Activated T-helper 9 cell treated with anti-CD3 and anti-CD28 coated beads, Interleukin-2, amount 50 U/mL, for 16 hours (primary cell): ENCODE measurements at regions not wholly inside any gene's neighbourhood (a gene's known extent, or its start where the extent isn't known, plus 50 kb on each side); places are given as distances from the start of the nearest gene placed in this dataset.

Experiments used
- DNase-seq: peaks from one replicate; pipeline ENCODE4 v3.0.0-alpha.2; 2020; ENCODE audit warnings: low read depth

DNA sequence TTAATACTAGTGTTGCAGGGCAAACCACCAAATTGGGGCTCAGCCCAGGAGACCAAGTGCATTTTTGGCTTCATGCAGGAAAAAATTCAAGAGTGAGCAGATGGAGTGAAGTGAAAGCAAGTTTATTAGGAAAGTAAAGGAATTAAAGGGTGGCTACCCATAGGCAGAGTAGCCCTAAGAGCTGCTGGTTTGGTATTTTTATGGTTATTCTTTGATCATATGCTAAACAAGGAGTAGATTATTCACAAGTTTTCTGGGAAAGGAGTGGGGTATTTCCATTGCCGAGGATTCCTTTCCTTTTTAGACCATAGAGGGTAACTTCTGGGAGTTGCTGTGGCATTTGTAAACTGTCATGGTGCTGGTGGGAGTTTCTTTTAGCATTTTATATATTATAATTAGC, 459.0 kb downstream of the KLF5 start:
- DNase-seq: no peak

DNA sequence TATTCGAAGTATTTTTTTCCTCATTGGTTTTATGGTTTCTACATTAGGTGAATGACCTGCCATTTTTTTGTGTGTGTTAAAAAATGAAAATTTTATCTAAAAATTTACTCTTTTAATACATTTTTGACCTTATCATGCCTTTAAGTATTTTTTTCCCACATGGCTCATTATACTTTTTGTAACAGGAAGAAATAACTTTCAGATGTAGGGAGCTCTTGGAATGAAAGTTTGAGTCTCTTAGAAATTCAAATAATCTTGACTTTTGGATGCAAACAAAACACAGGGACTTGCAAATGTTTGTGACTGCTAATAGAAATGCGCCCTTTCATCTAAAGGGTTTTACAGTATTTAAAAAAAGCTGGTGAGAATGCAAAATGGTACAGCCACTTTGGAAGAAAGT, 457.9 kb downstream of the KLF5 start:
- DNase-seq: no peak

DNA sequence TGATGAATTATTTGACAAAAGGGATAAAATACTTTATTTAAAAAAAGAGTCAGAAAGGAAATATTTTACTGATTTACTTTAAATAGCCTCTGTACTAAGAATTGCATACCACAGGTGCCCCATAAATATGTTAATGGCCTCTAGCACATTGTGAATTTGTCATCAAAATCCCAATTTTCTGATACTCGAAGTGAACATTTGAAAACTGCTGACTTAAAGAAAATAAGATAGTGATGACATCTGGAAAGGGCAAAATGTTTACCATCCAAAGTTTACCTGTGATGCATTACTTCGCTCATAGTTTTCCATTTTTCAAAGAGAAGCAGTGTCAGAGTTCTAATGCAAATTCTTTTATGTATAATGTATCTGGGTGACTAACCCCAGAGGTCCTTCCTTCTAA, 455.4 kb downstream of the KLF5 start:
- no peak for DNase-seq

DNA sequence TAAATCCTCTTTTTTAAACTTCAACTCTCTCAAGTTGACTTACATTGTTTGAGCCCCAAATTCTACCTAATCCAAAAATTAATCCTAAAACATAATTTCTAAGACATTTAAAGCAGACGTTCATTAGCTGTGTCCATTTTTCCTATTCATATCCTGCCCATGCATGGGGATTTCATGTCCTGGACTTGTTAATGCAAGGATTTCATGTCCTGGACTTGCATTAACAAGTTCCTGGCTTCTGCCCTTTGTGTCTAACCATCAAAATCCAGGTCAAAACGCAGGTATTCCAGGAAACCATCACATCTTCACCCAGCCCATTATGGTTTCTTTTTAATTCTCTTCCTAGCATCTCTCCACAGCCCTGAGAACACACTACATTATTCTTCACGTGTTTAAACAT, 454.9 kb downstream of the KLF5 start:
- DNase-seq: no peak

DNA sequence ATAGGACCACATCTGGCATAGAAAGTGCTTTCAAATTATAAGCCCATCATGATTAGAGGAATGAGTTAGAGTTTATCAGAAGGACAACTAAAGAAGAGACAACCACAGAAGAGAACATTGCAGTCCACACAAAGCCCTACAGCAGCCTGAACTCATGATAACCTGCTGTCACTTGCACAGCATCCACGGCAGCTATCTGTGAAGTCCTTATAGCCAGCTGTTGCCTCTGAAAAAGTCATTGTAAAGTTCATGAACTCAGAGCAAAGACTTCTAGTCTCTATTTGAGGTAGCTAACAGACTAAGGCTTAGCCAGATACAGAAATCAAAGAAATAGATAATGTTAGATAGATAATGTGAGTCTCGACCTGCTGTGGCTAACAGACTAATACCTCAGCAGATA, 450.0 kb downstream of the KLF5 start:
- DNase-seq: no peak

DNA sequence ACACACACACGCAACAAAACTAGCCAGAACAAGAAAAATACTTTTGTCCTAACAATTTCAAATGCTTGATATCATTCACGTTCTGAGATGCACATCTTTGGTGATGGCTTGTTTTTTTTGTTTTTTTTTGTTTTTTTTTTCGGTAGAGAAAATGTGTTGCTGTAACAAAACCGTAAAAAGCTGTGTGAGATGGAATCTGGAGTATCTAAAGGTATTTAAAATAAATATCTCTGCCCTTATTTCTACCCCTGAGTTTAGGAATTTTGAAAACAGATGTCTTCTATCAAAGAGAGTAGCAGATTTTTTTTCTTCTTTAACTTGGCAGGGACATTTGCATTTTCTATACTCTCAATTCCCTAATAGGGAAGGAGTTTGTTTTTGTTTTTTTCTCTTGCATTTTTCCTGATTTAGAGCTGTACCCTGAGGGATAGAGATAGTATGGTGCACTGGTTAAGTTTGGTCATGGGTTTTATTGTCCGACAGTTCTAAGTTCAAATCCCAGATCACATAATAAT, 446.6 kb downstream of the KLF5 start:
- DNase-seq: no peak

DNA sequence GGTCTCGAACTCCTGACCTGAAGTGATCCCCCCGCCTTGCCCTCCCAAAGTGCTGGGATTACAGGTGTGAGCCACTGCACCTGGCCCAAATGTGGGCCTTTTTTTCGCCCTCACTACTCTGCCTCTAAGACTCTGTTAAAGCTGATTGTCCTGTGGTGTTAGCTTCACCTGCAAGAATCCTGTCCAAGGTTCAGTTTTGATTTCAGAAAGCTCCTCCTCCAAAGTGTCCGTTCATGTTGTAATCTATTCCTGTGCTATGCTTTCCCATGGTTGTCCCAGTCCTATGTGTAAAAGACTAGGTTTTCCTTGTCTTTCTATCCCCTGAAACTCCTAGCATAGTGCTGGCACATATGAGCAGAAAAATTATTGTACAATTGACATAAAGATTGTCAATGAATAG, 440.9 kb downstream of the KLF5 start:
- DNase-seq: no peak

DNA sequence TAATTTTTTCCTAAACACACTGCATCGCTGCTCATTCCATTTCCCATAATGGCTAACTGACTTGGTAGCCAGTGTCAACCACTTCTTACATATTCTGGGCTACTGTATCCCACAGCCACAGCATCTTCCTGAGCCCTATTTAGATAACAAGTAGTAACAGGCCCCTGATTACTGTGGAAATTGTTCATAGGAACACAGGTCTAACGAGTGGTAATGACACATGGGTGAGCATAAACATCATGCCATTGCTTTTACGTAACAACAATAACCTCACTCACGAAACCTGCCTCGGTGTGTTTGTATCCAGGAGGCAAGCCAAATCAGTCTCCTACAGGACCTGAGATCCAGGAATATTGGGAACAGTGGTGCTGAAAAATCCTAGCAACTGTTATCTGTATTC, 438.6 kb downstream of the KLF5 start:
- DNase-seq: no peak

DNA sequence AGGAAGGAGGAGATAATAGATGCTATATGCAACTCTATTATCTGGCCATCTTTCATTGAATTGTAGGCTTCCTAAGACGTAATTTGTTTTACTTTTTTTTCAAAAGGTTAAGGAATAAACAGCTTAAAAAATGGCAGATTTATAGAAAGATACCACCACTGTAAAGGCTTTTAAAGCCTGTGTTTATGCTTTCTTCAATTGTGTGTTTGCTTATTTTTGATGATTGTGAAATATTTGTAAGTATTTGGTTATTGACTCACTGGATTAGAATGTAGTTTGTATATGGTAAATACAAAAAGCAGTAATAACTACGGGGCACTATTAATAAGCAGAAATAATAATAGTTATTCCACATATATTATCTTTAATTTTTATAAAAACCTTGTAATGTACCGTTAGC, 437.9 kb downstream of the KLF5 start:
- no peak for DNase-seq

DNA sequence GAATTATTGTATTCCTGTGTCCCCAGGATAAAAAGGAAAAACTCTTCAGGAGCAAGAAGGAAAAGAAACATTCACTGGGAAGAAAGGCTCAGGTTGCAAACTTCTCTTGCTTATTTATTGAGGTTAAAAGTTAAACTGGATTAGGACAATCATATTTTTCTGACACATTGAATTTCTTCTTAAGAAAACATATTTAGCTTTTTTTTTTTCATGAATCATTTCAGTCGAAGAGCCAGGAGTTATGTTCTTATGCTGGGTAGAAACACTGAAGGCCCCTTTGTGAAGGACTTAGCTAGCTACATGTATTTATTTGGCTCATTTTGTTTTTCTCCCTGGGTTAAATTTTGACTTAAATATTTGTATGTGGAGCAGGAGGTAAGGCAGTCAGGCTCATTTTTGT, 434.0 kb downstream of the KLF5 start:
- no peak for DNase-seq

DNA sequence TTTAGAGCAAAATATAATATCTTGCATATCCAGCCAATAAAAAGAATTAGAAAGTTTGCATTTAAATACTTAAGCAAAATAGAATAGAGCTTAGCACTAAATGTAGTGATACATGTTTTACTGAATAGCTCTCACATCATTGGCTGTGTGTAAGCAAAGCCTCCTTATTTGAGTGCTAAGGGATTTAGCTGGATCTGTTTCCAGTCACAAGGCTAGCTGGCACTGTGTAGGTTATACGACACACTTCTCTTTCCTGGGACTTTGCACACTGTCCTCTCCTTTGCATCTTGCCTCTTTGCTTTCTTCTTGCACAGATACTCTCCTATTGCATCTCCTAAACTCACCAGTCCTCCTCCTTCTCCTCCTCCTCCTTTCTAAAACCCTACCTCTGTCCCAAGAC, 423.8 kb downstream of the KLF5 start:
- no peak for DNase-seq

DNA sequence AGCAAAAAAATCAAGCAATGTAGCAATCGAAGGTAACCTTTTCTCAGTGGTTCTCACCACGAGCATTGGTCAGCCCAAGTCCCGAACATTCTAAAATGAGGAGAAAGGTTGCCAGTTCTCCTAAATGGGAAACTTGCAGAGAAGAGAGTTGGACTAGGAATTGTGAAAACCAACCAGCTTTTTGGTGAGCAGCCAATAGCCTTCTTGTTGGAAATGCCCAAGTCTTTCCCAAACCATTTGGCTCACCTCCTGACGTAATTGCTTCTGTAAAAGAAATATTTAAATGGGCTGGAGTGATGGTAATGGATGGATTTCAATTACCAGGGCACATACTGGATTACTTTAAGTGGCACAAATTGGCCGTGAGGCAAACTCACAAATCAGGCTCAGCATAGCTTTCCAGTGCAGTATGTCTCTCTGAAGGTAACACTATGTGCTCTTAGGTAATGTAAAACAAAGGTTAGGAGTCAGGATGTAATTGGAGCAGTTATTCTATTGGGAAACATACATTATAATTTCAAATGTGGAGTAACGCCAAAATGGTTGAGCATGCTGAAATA, 423.2 kb downstream of the KLF5 start:
- no peak for DNase-seq

DNA sequence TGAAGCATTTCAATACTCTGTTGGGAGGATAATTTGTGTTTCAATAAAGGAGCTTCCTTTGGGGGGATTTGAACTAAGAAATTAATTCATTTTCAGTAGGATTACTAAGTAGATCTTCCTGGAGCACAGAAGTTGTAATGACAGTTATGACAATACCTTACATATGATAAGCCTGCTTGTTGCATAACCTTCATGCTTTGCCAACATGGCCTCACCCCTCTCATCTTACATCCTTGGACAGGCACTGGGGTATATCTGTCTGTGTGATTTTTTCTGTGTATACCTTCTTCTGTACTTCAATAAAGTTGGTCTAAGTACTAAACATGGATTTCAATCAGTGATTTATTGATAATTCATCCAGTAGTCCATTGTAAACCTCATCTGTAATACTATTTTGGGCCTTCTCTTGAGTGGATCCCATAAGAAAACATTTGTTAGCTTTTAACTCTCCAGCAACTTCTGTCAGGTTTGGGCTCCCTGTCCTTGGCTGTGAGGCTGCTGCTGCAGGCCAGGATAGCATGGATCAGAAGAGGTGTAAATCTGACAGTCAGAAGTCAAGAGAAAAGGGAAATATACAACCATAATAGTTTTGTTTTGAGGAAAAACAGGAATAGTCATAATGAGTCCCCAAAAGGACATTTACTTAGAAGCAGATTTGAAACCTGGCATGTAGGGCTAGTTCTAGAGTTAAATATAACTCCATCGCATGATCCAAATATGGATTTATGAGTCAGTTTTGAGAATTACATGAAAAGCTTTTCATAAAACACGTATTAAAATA, 422.2 kb downstream of the KLF5 start:
- DNase-seq: no peak

DNA sequence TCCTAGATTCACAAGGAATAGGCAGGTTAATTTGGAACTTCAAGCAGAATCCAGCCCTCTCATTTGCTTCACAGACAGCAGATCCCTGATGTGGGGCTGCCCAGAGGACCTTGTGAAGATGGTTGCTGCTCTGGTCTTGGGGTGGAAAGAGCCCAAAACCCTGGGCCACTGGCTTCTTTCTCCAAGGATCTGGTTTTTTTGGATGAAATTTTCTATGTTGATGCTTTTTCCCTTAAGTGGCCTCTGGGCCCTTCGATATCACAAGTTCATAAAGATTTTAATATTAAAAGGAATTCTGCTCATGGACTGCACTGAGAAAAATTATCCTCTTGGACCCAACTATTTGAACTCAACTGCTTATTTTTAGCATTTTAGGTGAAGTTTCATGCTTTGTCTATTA, 421.1 kb downstream of the KLF5 start:
- no peak for DNase-seq

DNA sequence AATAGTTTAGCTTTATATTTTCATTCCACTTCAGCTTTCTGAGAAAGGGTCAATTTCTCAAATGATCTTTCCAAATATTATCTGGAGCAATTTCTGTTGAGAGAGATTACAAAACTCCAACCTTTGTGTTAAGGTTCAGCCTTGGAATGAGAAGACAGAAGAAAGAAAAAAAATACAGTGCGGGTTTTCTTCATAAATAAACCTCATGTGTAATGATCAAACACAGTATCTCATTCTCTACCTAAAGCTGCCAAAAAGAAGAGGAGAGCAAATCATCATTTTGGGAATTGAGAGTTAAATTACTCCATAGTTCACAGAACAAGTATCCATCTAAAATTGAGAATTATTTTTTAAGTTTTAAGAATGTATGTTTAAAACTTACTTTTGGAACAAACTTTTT, 420.5 kb downstream of the KLF5 start:
- DNase-seq: no peak

DNA sequence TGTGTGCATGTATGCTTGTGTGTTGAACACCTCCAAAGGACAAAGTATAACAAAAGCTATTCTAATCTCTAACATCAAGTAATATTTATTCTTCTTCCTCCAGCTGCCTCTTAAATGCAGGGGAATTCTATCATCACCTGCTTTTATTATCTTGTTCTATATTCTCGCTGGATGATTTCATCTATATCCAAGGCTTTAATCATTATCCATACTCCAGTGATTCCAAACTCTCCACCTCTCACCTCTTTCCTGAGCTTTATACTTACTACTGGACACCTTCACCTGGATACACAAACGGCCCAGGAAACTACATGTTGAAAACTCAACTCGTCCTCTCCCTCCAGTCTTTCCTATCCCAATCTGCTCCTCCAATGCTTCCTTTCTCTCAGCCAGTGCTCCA, 418.6 kb downstream of the KLF5 start:
- no peak for DNase-seq

DNA sequence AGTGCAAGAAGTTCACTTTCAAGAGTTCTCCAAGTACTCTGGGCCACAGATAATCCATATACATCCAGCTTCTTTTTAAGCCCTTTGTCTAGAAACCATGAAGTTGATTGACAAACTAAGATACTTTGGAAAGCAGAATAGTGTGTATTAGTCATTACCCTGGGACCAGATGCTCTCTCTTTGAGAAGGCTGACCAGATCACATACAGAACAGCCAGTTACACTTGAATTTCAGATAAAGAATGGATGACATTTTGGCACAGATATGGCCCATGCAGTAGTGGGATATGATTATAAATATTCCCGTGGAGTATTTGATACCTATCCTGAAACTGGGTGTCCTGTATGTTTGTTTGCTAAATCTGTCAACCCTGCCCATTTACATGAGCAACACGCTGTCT, 414.2 kb downstream of the KLF5 start:
- DNase-seq: no peak

DNA sequence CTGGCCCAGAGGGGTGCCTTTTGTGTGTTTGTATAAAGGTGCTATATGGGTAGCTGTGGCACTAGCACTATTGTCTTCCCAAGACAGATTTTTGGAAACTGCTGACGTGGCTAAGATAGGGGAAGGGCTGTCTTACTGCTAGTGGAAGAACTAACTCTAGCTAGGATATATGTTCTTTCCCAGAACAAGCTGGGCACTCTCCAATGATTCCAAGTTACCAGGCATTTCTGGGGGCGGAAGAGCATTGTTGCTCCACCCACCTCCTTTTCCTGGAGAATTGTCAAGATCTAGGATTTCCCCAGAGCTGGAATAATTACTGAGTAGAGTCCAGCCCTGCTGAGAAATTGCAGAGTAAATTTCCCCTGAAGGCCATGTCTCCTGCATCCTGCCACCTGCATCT, 408.3 kb downstream of the KLF5 start:
- DNase-seq: no peak

DNA sequence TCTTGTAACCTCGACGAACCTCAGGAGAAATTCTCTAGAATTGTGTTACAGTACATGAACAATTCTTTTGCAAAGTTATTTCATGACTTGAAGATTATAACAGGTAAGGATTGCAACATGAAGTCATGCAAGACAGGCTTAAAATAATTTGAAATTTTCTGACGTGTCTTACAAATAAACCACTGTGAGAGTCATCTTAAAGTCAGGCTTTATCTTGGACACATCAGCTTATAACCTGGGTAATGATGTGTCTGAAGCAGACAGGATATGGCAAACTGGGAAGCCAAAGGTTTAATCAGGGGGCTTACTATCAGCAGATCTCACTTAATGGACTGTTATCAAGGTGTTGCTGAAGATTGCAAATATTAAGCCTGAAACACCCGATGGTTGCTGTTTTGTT, 407.8 kb downstream of the KLF5 start:
- no peak for DNase-seq

DNA sequence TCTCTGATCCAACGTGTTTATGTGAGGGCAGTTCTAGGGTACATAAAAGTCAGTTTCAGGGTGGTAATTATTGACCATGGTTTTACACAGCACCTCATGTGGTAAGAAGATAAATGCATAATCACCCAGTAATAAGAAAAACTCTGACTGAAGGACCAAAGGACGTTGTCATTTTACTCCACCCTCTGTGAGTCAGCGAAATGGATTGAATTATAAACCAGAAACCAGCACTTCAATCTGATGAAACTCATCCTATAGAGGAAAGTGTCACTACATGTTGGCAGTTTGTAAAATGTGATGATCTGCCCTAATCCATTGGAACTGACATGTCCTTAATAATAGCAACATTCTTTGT, 406.8 kb downstream of the KLF5 start:
- DNase-seq: no peak

DNA sequence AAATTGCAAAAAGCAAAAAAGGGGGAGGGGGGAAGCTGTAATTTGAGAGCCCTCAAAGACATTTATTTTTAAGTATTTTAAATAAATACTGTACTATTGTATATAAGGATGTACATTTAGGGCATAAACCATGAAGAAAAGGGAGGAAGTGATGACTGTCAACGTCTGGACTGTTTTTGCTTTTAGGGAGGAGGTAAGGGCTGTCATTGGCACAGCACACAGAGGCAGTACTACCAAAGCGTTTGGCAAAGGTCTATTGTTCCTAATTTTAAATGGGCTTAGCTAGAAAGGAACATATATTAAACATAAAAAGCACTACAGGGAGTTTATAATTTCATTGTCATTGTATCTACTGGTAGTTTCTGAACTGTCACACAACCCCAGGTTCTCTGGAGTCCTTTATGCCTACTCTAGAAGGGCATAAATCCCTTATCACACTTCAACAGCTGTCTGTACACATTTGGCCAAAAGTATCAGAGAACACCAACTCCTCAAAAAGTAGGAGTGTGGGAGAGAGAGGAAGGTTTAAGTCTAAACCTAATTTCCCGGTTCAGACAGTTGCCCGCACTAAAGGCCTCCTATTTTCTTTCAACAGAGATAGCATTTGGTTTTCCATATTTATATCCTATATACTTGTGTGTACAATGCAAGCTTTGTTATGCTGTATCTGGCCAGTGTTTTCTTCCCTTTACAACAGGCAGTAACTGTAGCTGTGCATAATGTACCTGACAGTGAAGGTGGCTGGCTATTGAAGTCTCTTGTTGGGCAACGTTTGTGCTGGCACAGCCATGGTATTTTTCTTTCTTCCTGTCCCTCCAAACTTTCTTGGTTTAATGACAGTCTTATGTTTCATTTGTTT, 406.2 kb downstream of the KLF5 start:
- DNase-seq: no peak

DNA sequence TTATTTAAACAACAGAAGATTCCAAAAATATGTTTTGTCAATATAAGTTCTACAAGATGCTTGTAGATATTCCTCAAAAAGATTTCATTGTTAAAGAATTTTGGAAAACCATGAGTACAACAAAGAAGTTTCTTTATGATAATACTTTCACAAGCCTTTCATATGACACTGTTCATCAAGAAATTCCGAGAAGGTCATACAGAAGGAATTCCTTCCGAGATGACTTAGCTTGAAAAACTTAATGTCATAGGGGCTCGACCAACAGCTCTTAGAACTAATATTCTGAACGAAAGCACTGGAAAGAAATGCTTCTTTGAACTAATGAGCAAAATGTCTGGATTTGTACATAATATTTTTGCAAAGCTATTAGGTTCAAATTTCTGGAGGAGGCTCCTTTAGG, 403.4 kb downstream of the KLF5 start:
- DNase-seq: no peak
